ENCODE measurements at regions not wholly inside any gene's neighbourhood (a gene's known extent, or its start where the extent isn't known, plus 50 kb on each side); places are given as distances from the start of the nearest gene placed in this dataset.
A peak's percentile ranks its signal among the peaks of the same experiment; 100 is the strongest.

DNA sequence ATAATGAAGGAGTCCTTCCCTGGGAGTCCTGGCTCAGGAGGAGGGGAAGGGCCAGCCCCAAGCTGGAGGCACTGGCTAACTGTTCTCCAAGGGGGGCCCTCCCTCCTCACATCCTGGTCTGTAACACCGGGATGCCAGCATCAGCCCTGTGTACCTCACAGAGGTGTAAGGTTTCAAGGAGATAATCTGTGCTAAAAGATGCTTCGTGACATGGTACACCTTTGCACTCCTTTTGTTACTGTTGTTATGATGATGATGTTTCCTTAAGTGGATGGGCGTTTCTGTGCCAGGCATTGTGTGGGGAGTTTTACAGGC is 236.7 kb upstream of the TNRC6C start (continued):
- TF ChIP-seq, protein P1, sequence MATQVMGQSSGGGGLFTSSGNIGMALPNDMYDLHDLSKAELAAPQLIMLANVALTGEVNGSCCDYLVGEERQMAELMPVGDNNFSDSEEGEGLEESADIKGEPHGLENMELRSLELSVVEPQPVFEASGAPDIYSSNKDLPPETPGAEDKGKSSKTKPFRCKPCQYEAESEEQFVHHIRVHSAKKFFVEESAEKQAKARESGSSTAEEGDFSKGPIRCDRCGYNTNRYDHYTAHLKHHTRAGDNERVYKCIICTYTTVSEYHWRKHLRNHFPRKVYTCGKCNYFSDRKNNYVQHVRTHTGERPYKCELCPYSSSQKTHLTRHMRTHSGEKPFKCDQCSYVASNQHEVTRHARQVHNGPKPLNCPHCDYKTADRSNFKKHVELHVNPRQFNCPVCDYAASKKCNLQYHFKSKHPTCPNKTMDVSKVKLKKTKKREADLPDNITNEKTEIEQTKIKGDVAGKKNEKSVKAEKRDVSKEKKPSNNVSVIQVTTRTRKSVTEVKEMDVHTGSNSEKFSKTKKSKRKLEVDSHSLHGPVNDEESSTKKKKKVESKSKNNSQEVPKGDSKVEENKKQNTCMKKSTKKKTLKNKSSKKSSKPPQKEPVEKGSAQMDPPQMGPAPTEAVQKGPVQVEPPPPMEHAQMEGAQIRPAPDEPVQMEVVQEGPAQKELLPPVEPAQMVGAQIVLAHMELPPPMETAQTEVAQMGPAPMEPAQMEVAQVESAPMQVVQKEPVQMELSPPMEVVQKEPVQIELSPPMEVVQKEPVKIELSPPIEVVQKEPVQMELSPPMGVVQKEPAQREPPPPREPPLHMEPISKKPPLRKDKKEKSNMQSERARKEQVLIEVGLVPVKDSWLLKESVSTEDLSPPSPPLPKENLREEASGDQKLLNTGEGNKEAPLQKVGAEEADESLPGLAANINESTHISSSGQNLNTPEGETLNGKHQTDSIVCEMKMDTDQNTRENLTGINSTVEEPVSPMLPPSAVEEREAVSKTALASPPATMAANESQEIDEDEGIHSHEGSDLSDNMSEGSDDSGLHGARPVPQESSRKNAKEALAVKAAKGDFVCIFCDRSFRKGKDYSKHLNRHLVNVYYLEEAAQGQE (IDR thresholded peaks at IDR 0.05) = no peak
- TF ChIP-seq GABPA (IDR thresholded peaks at IDR 0.05 in 1 of 2, conservative IDR thresholded peaks at IDR 0.05 in 1 of 2) (no peak), SP1 (IDR thresholded peaks at IDR 0.05) (no peak)

DNA sequence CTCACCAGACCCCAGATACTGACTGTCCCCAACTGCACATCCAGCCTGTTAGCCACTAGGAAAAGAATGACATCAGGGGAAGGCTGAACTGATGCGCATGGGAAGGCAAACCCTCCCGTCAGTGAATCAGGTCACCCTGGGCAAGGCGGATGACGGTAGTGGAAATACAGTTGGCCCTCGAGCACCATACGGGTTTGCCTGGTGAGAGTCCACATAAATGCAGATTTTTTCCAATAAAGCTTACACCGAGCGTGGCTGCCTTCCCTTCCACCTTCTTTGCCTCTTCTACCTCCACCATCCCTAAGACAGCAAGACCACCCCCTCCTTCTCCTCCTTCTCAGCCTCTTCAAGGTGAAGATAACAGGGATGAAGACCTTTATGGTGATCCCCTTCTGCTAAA is 236.1 kb upstream of the TNRC6C start:
- peak; percentile 14 for DNase-seq (ENCODE audit: low spot score)
- no peak overlapping the region for H3K4me3 ChIP-seq (ENCODE audit: low read depth in 1 of 3, low read length in 3 of 3)
- no peaks in the 10 kb centered on the region for H3K4me1 ChIP-seq (ENCODE audit: control insufficient read depth in 4 of 4, insufficient read depth in 4 of 4, low read length in 3 of 4)
- 86% methylated on average over 8 of the region's 8 CpGs for WGBS
- H3K9ac ChIP-seq (ENCODE audit: low read depth in 1 of 2, low read length in 2 of 2) = no peak overlapping the region
- no peaks in the 10 kb centered on the region for H3K9me3 ChIP-seq (ENCODE audit: control insufficient read depth in 4 of 4, low read length in 3 of 4)
- no peak overlapping the region for H3K27ac ChIP-seq (ENCODE audit: low read depth in 1 of 2, low read length in 2 of 2)
- H3K36me3 ChIP-seq (ENCODE audit: control insufficient read depth in 4 of 4, insufficient read depth in 3 of 4, low read depth in 1 of 4, low read length in 3 of 4) = no peaks in the 10 kb centered on the region
- no peak for TF ChIP-seq FOXA2 (IDR thresholded peaks at IDR 0.05)
- TF ChIP-seq, protein P1 (IDR thresholded peaks at IDR 0.05) = no peak
- no peak for TF ChIP-seq HNF4G (IDR thresholded peaks at IDR 0.05)
- TF ChIP-seq, protein P2, sequence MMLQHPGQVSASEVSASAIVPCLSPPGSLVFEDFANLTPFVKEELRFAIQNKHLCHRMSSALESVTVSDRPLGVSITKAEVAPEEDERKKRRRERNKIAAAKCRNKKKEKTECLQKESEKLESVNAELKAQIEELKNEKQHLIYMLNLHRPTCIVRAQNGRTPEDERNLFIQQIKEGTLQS (IDR thresholded peaks at IDR 0.05) = no peak
- TF ChIP-seq, protein P3, sequence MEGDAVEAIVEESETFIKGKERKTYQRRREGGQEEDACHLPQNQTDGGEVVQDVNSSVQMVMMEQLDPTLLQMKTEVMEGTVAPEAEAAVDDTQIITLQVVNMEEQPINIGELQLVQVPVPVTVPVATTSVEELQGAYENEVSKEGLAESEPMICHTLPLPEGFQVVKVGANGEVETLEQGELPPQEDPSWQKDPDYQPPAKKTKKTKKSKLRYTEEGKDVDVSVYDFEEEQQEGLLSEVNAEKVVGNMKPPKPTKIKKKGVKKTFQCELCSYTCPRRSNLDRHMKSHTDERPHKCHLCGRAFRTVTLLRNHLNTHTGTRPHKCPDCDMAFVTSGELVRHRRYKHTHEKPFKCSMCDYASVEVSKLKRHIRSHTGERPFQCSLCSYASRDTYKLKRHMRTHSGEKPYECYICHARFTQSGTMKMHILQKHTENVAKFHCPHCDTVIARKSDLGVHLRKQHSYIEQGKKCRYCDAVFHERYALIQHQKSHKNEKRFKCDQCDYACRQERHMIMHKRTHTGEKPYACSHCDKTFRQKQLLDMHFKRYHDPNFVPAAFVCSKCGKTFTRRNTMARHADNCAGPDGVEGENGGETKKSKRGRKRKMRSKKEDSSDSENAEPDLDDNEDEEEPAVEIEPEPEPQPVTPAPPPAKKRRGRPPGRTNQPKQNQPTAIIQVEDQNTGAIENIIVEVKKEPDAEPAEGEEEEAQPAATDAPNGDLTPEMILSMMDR (IDR thresholded peaks at IDR 0.05; ENCODE audit: low read depth, low read length, missing input control) = no peak
- TF ChIP-seq NR2F2 (IDR thresholded peaks at IDR 0.05) = no peak
- TF ChIP-seq TAF1 (conservative IDR thresholded peaks at IDR 0.05) = no peak
- TF ChIP-seq, protein P4, sequence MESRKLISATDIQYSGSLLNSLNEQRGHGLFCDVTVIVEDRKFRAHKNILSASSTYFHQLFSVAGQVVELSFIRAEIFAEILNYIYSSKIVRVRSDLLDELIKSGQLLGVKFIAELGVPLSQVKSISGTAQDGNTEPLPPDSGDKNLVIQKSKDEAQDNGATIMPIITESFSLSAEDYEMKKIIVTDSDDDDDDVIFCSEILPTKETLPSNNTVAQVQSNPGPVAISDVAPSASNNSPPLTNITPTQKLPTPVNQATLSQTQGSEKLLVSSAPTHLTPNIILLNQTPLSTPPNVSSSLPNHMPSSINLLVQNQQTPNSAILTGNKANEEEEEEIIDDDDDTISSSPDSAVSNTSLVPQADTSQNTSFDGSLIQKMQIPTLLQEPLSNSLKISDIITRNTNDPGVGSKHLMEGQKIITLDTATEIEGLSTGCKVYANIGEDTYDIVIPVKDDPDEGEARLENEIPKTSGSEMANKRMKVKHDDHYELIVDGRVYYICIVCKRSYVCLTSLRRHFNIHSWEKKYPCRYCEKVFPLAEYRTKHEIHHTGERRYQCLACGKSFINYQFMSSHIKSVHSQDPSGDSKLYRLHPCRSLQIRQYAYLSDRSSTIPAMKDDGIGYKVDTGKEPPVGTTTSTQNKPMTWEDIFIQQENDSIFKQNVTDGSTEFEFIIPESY (IDR thresholded peaks at IDR 0.05) = no peak
- TF ChIP-seq RXRA (IDR thresholded peaks at IDR 0.05) = no peak
- TF ChIP-seq HNF4A (conservative IDR thresholded peaks at IDR 0.05) = no peak
- no peak for TF ChIP-seq RAD21 (IDR thresholded peaks at IDR 0.05)
- TF ChIP-seq, protein P5, sequence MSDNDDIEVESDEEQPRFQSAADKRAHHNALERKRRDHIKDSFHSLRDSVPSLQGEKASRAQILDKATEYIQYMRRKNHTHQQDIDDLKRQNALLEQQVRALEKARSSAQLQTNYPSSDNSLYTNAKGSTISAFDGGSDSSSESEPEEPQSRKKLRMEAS (IDR thresholded peaks at IDR 0.05) = no peak
- TF ChIP-seq EGR1 (IDR thresholded peaks at IDR 0.05; ENCODE audit: low read depth in 2 of 2) = no peak
- TF ChIP-seq YY1 (IDR thresholded peaks at IDR 0.05) = no peak
- no peak for TF ChIP-seq GABPA (IDR thresholded peaks at IDR 0.05 in 1 of 2, conservative IDR thresholded peaks at IDR 0.05 in 1 of 2)
- no peak for TF ChIP-seq JUND (IDR thresholded peaks at IDR 0.05)
- no peak for TF ChIP-seq SP1 (IDR thresholded peaks at IDR 0.05)
- no peak for TF ChIP-seq FOXA1 (IDR thresholded peaks at IDR 0.05)
- H3K27me3 ChIP-seq (ENCODE audit: control insufficient read depth in 4 of 4, insufficient read depth in 4 of 4, low read length in 3 of 4) = no peaks in the 10 kb centered on the region

Data from liver (tissue), 8 donors.